HCT116 (cell line): ENCODE measurements at regions not wholly inside any gene's neighbourhood (a gene's known extent, or its start where the extent isn't known, plus 50 kb on each side); places are given as distances from the start of the nearest gene placed in this dataset.

Source experiments
- ATAC-seq: fragments of 200-7000 bp; cut with Tn5 transposase; 2 replicates; pipeline ENCODE4 v1.9.1; 2020; ENCODE audit warnings: mild to moderate bottlenecking, moderate library complexity
- BruUV-seq: library from RNA; stranded (reverse); fragments of 400-500 nt; replicated peaks from 2 replicates; lab custom pipeline; 2021; lab: Mats Ljungman, UMichigan
- CTCF ChIA-PET: fragments of 300-600 bp; sonication (Branson Sonifier 250); formaldehyde crosslinking; loops from one replicate; lab custom pipeline; 2021; ENCODE audit warnings: antibody characterized with exemption; lab: Charles Lee
- POLR2A ChIA-PET: fragments of 300-600, 350-600 bp; sonication (Branson Sonifier 250); formaldehyde crosslinking; loops from one replicate; lab custom pipeline; 2021; ENCODE audit warnings: antibody characterized with exemption; lab: Charles Lee
- RAD21 ChIA-PET, 2 experiments: fragments of 300-600 bp; sonication (Branson Sonifier 250); formaldehyde crosslinking; loops; one replicate each; lab custom pipeline; 2023; ENCODE audit warnings: low total read pairs in 2 of 2; ENCODE audit not compliant: uncharacterized antibody in 2 of 2, unreplicated experiment in 2 of 2, low non-redundant PET in 1 of 2; lab: Charles Lee
- DNase-seq: peaks from one replicate; pipeline ENCODE4 v3.0.0-alpha.2; 2010; ENCODE audit warnings: low read depth, low spot score
- H2AFZ ChIP-seq: fragments of 200-600 bp; shearing (Covaris generic), sonication (generic); 2 replicates; pipeline ENCODE4 v1.6.1; 2017; ENCODE audit warnings: low read depth, mixed run types, mixed read lengths, antibody characterized with exemption, low read length; ENCODE audit not compliant: poor library complexity, severe bottlenecking
- H3K27ac ChIP-seq: 2 replicates; pipeline ENCODE4 v1.5.1; 2012; ENCODE audit warnings: low read depth, low read length
- H3K27me3 ChIP-seq: fragments of 200-600 bp; sonication (generic); 2 replicates; pipeline ENCODE4 v1.6.1; 2016; ENCODE audit warnings: mixed run types, low read length, mixed read lengths; ENCODE audit not compliant: insufficient read depth
- H3K36me3 ChIP-seq, 2 experiments: fragments of 200-500 bp in 1 of 2; fragments of 200-600 bp in 1 of 2; sonication (Bioruptor generic) in 1 of 2; sonication (generic) in 1 of 2; 2 replicates each; pipeline versions ENCODE4 v1.5.1 to v1.6.1; 2014 to 2016; ENCODE audit warnings: low read length in 2 of 2, inconsistent platforms in 1 of 2, mixed read lengths in 1 of 2, mixed run types in 1 of 2; ENCODE audit not compliant: insufficient read depth in 2 of 2, control insufficient read depth in 1 of 2
- H3K4me1 ChIP-seq, 2 experiments: fragments of 200-600 bp in 1 of 2; sonication (generic) in 1 of 2; 2 replicates each; pipeline versions ENCODE4 v1.5.1 to v1.6.1; 2012 to 2017; ENCODE audit warnings: low read length in 2 of 2, inconsistent platforms in 1 of 2, mild to moderate bottlenecking in 1 of 2, mixed read lengths in 1 of 2, mixed run types in 1 of 2, moderate library complexity in 1 of 2; ENCODE audit not compliant: insufficient read depth in 2 of 2, control insufficient read depth in 1 of 2
- H3K4me2 ChIP-seq: fragments of 200-600 bp; sonication (generic); 2 replicates; pipeline ENCODE4 v1.6.1; 2017; ENCODE audit warnings: mixed run types, low read length, mixed read lengths
- H3K4me3 ChIP-seq, 2 experiments: fragments of 200-600 bp in 1 of 2; sonication (generic) in 1 of 2; replicated peaks in 1 of 2; 2 replicates each; pipeline ENCODE4 v1.5.1; 2011 to 2016; ENCODE audit warnings: low read length in 2 of 2, control low read depth in 1 of 2, low read depth in 1 of 2, mild to moderate bottlenecking in 1 of 2, mixed read lengths in 1 of 2, mixed run types in 1 of 2
- H3K79me2 ChIP-seq: fragments of 200-600 bp; sonication (generic); 2 replicates; pipeline ENCODE4 v1.6.1; 2017; ENCODE audit warnings: mild to moderate bottlenecking, mixed run types, low read length, moderate library complexity, mixed read lengths; ENCODE audit not compliant: insufficient read depth
- H3K9ac ChIP-seq: fragments of 200-600 bp; sonication (generic); 2 replicates; pipeline ENCODE4 v1.6.1; 2016; ENCODE audit warnings: low read length, mixed read lengths
- H3K9me2 ChIP-seq: fragments of 200-600 bp; sonication (generic), shearing (Covaris generic); 2 replicates; pipeline ENCODE4 v1.6.1; 2017; ENCODE audit warnings: mixed run types, mild to moderate bottlenecking, moderate library complexity; ENCODE audit not compliant: insufficient read depth
- H3K9me3 ChIP-seq, 2 experiments: fragments of 200-500 bp in 1 of 2; fragments of 200-600 bp in 1 of 2; sonication (Bioruptor generic) in 1 of 2; sonication (generic) in 1 of 2; 2 replicates each; pipeline ENCODE4 v1.6.1; 2014 to 2017; ENCODE audit warnings: low read length in 2 of 2, mixed read lengths in 2 of 2, inconsistent platforms in 1 of 2, low read depth in 1 of 2, mild to moderate bottlenecking in 1 of 2, mixed run types in 1 of 2, moderate library complexity in 1 of 2; ENCODE audit not compliant: control insufficient read depth in 1 of 2, insufficient read depth in 1 of 2
- H4K20me1 ChIP-seq: fragments of 200-600 bp; sonication (generic), shearing (Covaris generic); 2 replicates; pipeline ENCODE4 v1.6.1; 2017; ENCODE audit warnings: mixed run types, mild to moderate bottlenecking, moderate library complexity; ENCODE audit not compliant: insufficient read depth
- ATF3 ChIP-seq: IDR thresholded peaks from 2 replicates; pipeline ENCODE4 v1.6.1; 2012
- CBX3 ChIP-seq: IDR thresholded peaks from 2 replicates; pipeline ENCODE4 v1.6.1; 2012; ENCODE audit warnings: low read depth
- CEBPB ChIP-seq: IDR thresholded peaks from 2 replicates; pipeline ENCODE4 v1.6.1; 2012; ENCODE audit warnings: low read depth
- CTCF ChIP-seq, 3 experiments: fragments of 200-600 bp in 1 of 3; sonication (generic) in 1 of 3; IDR thresholded peaks in 2 of 3; conservative IDR thresholded peaks in 1 of 3; 2 replicates each; pipeline ENCODE4 v1.5.1; 2012 to 2017; ENCODE audit warnings: low read depth in 2 of 3, low read length in 2 of 3, antibody characterized with exemption in 1 of 3, borderline replicate concordance in 1 of 3, control low read depth in 1 of 3, mild to moderate bottlenecking in 1 of 3, mixed read lengths in 1 of 3, mixed run types in 1 of 3, moderate library complexity in 1 of 3; ENCODE audit not compliant: insufficient read depth in 1 of 3
- EGR1 ChIP-seq: IDR thresholded peaks from 2 replicates; pipeline ENCODE4 v1.6.1; 2012; ENCODE audit warnings: low read depth
- ELF1 ChIP-seq: IDR thresholded peaks from 2 replicates; pipeline ENCODE4 v1.6.1; 2012; ENCODE audit warnings: low read depth, borderline replicate concordance
- EZH2 ChIP-seq: fragments of 200-600 bp; sonication (generic); IDR thresholded peaks from 2 replicates; pipeline ENCODE4 v1.6.1; 2017; ENCODE audit warnings: antibody characterized with exemption, mixed run types
- EZH2phosphoT487 ChIP-seq: fragments of 200-600 bp; IDR thresholded peaks from 2 replicates; pipeline ENCODE4 v1.6.1; 2018; ENCODE audit warnings: antibody characterized with exemption, borderline replicate concordance
- JUND ChIP-seq: IDR thresholded peaks from 2 replicates; pipeline ENCODE4 v1.6.1; 2012
- MAX ChIP-seq: IDR thresholded peaks from 2 replicates; pipeline ENCODE4 v1.6.1; 2012
- POLR2A ChIP-seq: IDR thresholded peaks from 2 replicates; pipeline ENCODE4 v1.7.0; 2011; ENCODE audit warnings: borderline replicate concordance; ENCODE audit not compliant: insufficient read depth, insufficient read length; ENCODE audit errors: extremely low read depth
- POLR2AphosphoS5 ChIP-seq: IDR thresholded peaks from 2 replicates; pipeline ENCODE4 v1.6.1; 2011; ENCODE audit warnings: mild to moderate bottlenecking, low read depth, low read length, moderate library complexity
- SIN3A ChIP-seq: IDR thresholded peaks from 2 replicates; pipeline ENCODE4 v1.6.1; 2012; ENCODE audit warnings: low read depth
- SP1 ChIP-seq: IDR thresholded peaks from 2 replicates; pipeline ENCODE4 v1.6.1; 2012; ENCODE audit warnings: low read depth
- SRF ChIP-seq: IDR thresholded peaks from 2 replicates; pipeline ENCODE4 v1.6.1; 2012; ENCODE audit warnings: low read depth
- YY1 ChIP-seq: IDR thresholded peaks from 2 replicates; pipeline ENCODE4 v1.6.1; 2011; ENCODE audit warnings: low read length, low read depth, moderate library complexity, mild to moderate bottlenecking; ENCODE audit not compliant: insufficient replicate concordance; ENCODE audit errors: extremely low read depth
- ZBTB33 ChIP-seq: IDR thresholded peaks from 2 replicates; pipeline ENCODE4 v1.6.1; 2011; ENCODE audit warnings: mild to moderate bottlenecking, low read length, moderate library complexity; ENCODE audit not compliant: insufficient replicate concordance; ENCODE audit errors: extremely low read depth
- ZNF274 ChIP-seq: fragments of 200-500 bp; sonication (Bioruptor generic); IDR thresholded peaks from 2 replicates; pipeline ENCODE4 v1.6.1; 2014; ENCODE audit warnings: mild to moderate bottlenecking, low read depth, low read length, inconsistent platforms
- intact Hi-C: fragments of 100-400 bp; cut with micrococcal nuclease; formaldehyde crosslinking; loops from 2 replicates; pipeline ENCODE4 v1.10.0; 2022

GRCh38 chr3:5846261-5846660 lies 658.8 kb downstream of the EDEM1 start:
- TF ChIP-seq CBX3 (no peak), POLR2AphosphoS5 (no peak), CEBPB (no peak)
- Histone ChIP-seq H3K79me2 (no peaks in the 10 kb centered on the region), H3K9me2 (no peaks in the 10 kb centered on the region), H3K9me3 (no peaks in the 10 kb centered on the region), H3K27ac (no peak overlapping the region), H2AFZ (no peak overlapping the region), H3K27me3 (no peaks in the 10 kb centered on the region), H3K4me2 (no peak overlapping the region), H4K20me1 (no peaks in the 10 kb centered on the region), H3K36me3 (no peaks in the 10 kb centered on the region), H3K4me1 (no peaks in the 10 kb centered on the region), H3K9ac (no peak overlapping the region), H3K4me3 (no peak overlapping the region)
- intact Hi-C loops = no loop called here
- no TSS peak for BruUV-seq
- ChIA-PET RAD21 (no interaction called here), CTCF (no interaction called here), POLR2A (no interaction called here)
- ATAC-seq (no peak), DNase-seq (no peak)

- intact Hi-C loops = no loop called here
- no peak overlapping the region for H3K27ac ChIP-seq
- no peaks in the 10 kb centered on the region for H3K79me2 ChIP-seq
- no peak for DNase-seq
- no TSS peak for BruUV-seq
- H3K4me1 ChIP-seq = no peaks in the 10 kb centered on the region
- ChIA-PET RAD21 (no interaction called here), POLR2A (no interaction called here), CTCF (no interaction called here)
- H3K4me3 ChIP-seq = no peak overlapping the region
- no peak overlapping the region for H2AFZ ChIP-seq
- ATAC-seq = no peak
- no peaks in the 10 kb centered on the region for H3K36me3 ChIP-seq
- H3K9me3 ChIP-seq = no peaks in the 10 kb centered on the region
- no peaks in the 10 kb centered on the region for H4K20me1 ChIP-seq
- TF ChIP-seq SP1 (no peak), ELF1 (no peak), POLR2A (no peak), CTCF (IDR thresholded peaks at IDR 0.05 in 2 of 3, conservative IDR thresholded peaks at IDR 0.05 in 1 of 3; ENCODE audit: borderline replicate concordance in 1 of 3, insufficient read depth in 1 of 3, low read depth in 2 of 3, low read length in 2 of 3) (no peak), ATF3 (no peak), CEBPB (no peak), EZH2 (no peak), JUND (no peak), POLR2AphosphoS5 (no peak), EGR1 (no peak), SIN3A (no peak), MAX (no peak), ZNF274 (no peak), SRF (no peak), CBX3 (no peak), EZH2phosphoT487 (no peak), ZBTB33 (no peak), YY1 (no peak)
- TF ChIP-seq, all 23 proteins: peak for 0
- Histone ChIP-seq H3K9ac (no peak overlapping the region), H3K27me3 (no peaks in the 10 kb centered on the region), H3K4me2 (no peak overlapping the region), H3K9me2 (no peaks in the 10 kb centered on the region)
These were observed 673.6 kb downstream of the EDEM1 start for GRCh38 chr3:5861151-5861550.
